A673 (cell line): ENCODE measurements at regions not wholly inside any gene's neighbourhood (a gene's known extent, or its start where the extent isn't known, plus 50 kb on each side); places are given as distances from the start of the nearest gene placed in this dataset.

ENCODE experiments used
- BruUV-seq: library from RNA; stranded (reverse); fragments of 400-500 nt; replicated peaks from 2 replicates; lab custom pipeline; 2021; lab: Mats Ljungman, UMichigan
- CTCF ChIA-PET: fragments of 300-600 bp; sonication (Branson Sonifier 250); formaldehyde crosslinking; loops from one replicate; lab custom pipeline; 2022; ENCODE audit warnings: antibody characterized with exemption; lab: Charles Lee
- POLR2A ChIA-PET: fragments of 300-600 bp; sonication (Branson Sonifier 250); formaldehyde crosslinking; loops from one replicate; lab custom pipeline; 2022; ENCODE audit warnings: antibody characterized with exemption; ENCODE audit not compliant: low non-redundant PET; lab: Charles Lee
- DNase-seq: peaks from one replicate; pipeline ENCODE4 v3.0.0-alpha.2; 2015; ENCODE audit warnings: low spot score
- H3K27ac ChIP-seq: fragments of 200-600 bp; sonication (generic); 2 replicates; pipeline ENCODE4 v1.5.1; 2016; ENCODE audit warnings: mixed run types, low read depth, mild to moderate bottlenecking, mixed read lengths, antibody characterized with exemption, low read length; ENCODE audit not compliant: poor library complexity, severe bottlenecking
- H3K27me3 ChIP-seq: fragments of 200-600 bp; sonication (generic); replicated peaks from 2 replicates; pipeline ENCODE4 v1.6.1; 2017; ENCODE audit warnings: mixed run types, low read depth, mild to moderate bottlenecking, mixed read lengths, antibody characterized with exemption, low read length; ENCODE audit not compliant: insufficient read depth, poor library complexity
- H3K36me3 ChIP-seq: fragments of 200-600 bp; sonication (generic); 2 replicates; pipeline ENCODE4 v1.6.1; 2016; ENCODE audit warnings: mixed run types, mild to moderate bottlenecking, mixed read lengths, antibody characterized with exemption, low read length; ENCODE audit not compliant: insufficient read depth, poor library complexity, severe bottlenecking
- H3K4me1 ChIP-seq: fragments of 200-600 bp; sonication (generic); 2 replicates; pipeline ENCODE4 v1.6.1; 2017; ENCODE audit warnings: mixed run types, mild to moderate bottlenecking, mixed read lengths, antibody characterized with exemption, low read length; ENCODE audit not compliant: insufficient read depth, poor library complexity, severe bottlenecking
- H3K4me3 ChIP-seq: fragments of 200-600 bp; sonication (generic); 2 replicates; pipeline ENCODE4 v1.5.1; 2016; ENCODE audit warnings: low read depth, mixed run types, mild to moderate bottlenecking, mixed read lengths, low read length; ENCODE audit not compliant: poor library complexity, severe bottlenecking
- H3K9me3 ChIP-seq: fragments of 200-600 bp; sonication (generic); 2 replicates; pipeline ENCODE4 v1.6.1; 2016; ENCODE audit warnings: mixed run types, low read depth, mild to moderate bottlenecking, mixed read lengths, antibody characterized with exemption, low read length; ENCODE audit not compliant: poor library complexity, severe bottlenecking
- CTCF ChIP-seq: fragments of 300-800, 200-600 bp; sonication (generic); conservative IDR thresholded peaks from 2 replicates; pipeline ENCODE4 v1.5.1; 2017; ENCODE audit warnings: low read depth, mild to moderate bottlenecking, antibody characterized with exemption, low read length, moderate library complexity, mixed read lengths
- EZH2 ChIP-seq: fragments of 200-600 bp; sonication (generic); IDR thresholded peaks from 2 replicates; pipeline ENCODE4 v1.6.1; 2017; ENCODE audit warnings: borderline replicate concordance, low read depth, mild to moderate bottlenecking, mixed read lengths, antibody characterized with exemption, low read length; ENCODE audit not compliant: poor library complexity, severe bottlenecking
- intact Hi-C: fragments of 100-400 bp; cut with micrococcal nuclease; formaldehyde crosslinking; loops from one replicate; pipeline ENCODE4 v1.10.0; 2022; ENCODE audit not compliant: unreplicated experiment

- no TSS peak for BruUV-seq
- CTCF ChIA-PET: no interaction called here
- no peak for DNase-seq
- TF ChIP-seq EZH2 (no peak), CTCF (no peak)
- H3K4me3 ChIP-seq: no peak overlapping the region
- H3K27ac ChIP-seq: no peak overlapping the region
- POLR2A ChIA-PET: no interaction called here
- no peaks in the 10 kb centered on the region for H3K36me3 ChIP-seq
- intact Hi-C loops: no loop called here
- no peaks in the 10 kb centered on the region for H3K9me3 ChIP-seq
- peaks cover 7% of the 10 kb centered on the region for H3K4me1 ChIP-seq
- no peaks in the 10 kb centered on the region for H3K27me3 ChIP-seq
Measured at GRCh38 chr12:75905922-75906321, 125.7 kb downstream of the PHLDA1 start.

- DNase-seq: no peak
- no peaks in the 10 kb centered on the region for H3K27me3 ChIP-seq
- TF ChIP-seq EZH2: no peak
- TF ChIP-seq CTCF: no peak
- POLR2A ChIA-PET: no interaction called here
- H3K4me1 ChIP-seq: no peaks in the 10 kb centered on the region
- no peak overlapping the region for H3K4me3 ChIP-seq
- H3K36me3 ChIP-seq: no peaks in the 10 kb centered on the region
- intact Hi-C loops: no loop called here
- CTCF ChIA-PET: no interaction called here
- no peaks in the 10 kb centered on the region for H3K9me3 ChIP-seq
- H3K27ac ChIP-seq: no peak overlapping the region
- BruUV-seq: no TSS peak
Measured at GRCh38 chr12:75900781-75901254, 130.8 kb downstream of the PHLDA1 start.

- no peak overlapping the region for H3K4me3 ChIP-seq
- ChIA-PET POLR2A (no interaction called here), CTCF (no interaction called here)
- no peak overlapping the region for H3K27ac ChIP-seq
- BruUV-seq: no TSS peak
- intact Hi-C loops: no loop called here
- no peaks in the 10 kb centered on the region for H3K36me3 ChIP-seq
- H3K4me1 ChIP-seq: no peaks in the 10 kb centered on the region
- no peaks in the 10 kb centered on the region for H3K9me3 ChIP-seq
- no peaks in the 10 kb centered on the region for H3K27me3 ChIP-seq
- no peak for DNase-seq
- no peak for TF ChIP-seq EZH2
- TF ChIP-seq CTCF: no peak
Measured at GRCh38 chr12:75900226-75900625, 131.3 kb downstream of the PHLDA1 start.
